SJSA1 (cell line): ENCODE measurements at regions not wholly inside any gene's neighbourhood (a gene's known extent, or its start where the extent isn't known, plus 50 kb on each side); places are given as distances from the start of the nearest gene placed in this dataset.

ENCODE experiments used
- DNase-seq, 2 experiments: peaks; one replicate each; pipeline ENCODE4 v3.0.0-alpha.2; 2015 to 2020; ENCODE audit warnings: low spot score in 2 of 2, low read depth in 1 of 2
- H3K27ac ChIP-seq: fragments of 250-450 bp; sonication (Bioruptor Pico); 2 replicates; pipeline ENCODE4 v1.5.1; 2020; ENCODE audit warnings: mild to moderate bottlenecking, moderate library complexity
- H3K27me3 ChIP-seq: fragments of 250-450 bp; sonication (Bioruptor Pico); replicated peaks from 2 replicates; pipeline ENCODE4 v1.5.1; 2020; ENCODE audit warnings: mild to moderate bottlenecking, moderate library complexity
- H3K36me3 ChIP-seq: fragments of 250-450 bp; sonication (Bioruptor Pico); 2 replicates; pipeline ENCODE4 v1.5.1; 2020; ENCODE audit warnings: mild to moderate bottlenecking
- H3K4me1 ChIP-seq: fragments of 250-450 bp; sonication (Bioruptor Pico); replicated peaks from 2 replicates; pipeline ENCODE4 v1.6.1; 2021; ENCODE audit warnings: mild to moderate bottlenecking
- H3K4me3 ChIP-seq: fragments of 250-450 bp; sonication (Bioruptor Pico); 2 replicates; pipeline ENCODE4 v1.5.1; 2020; ENCODE audit warnings: mild to moderate bottlenecking
- H3K9me3 ChIP-seq: fragments of 250-450 bp; sonication (Bioruptor Pico); replicated peaks from 2 replicates; pipeline ENCODE4 v1.5.1; 2020; ENCODE audit warnings: mild to moderate bottlenecking

DNA sequence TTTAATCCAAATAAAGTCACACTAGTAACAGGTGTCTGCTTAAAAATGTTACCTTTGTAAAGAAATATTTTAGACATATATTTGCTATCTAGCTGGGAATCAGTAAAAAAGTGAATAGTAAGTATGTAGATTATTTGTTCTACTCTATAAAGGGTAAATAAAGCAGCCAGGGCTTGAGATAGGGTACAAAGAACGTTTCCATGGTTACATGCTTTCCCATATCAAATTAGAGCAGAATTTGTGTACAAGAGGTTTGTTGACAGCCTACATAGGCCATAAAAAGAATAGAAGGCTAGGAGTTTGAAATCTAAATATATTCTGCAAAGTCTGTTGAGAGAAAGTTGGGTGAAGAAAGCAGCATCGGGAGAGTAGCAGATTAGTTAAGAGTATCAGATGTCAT, 160.9 kb upstream of the POU5F2 start:
- Histone ChIP-seq H3K9me3 (no peaks in the 10 kb centered on the region), H3K4me3 (no peak overlapping the region), H3K27me3 (no peaks in the 10 kb centered on the region), H3K36me3 (no peaks in the 10 kb centered on the region), H3K4me1 (no peaks in the 10 kb centered on the region), H3K27ac (no peak overlapping the region)
- no peak for DNase-seq

DNA sequence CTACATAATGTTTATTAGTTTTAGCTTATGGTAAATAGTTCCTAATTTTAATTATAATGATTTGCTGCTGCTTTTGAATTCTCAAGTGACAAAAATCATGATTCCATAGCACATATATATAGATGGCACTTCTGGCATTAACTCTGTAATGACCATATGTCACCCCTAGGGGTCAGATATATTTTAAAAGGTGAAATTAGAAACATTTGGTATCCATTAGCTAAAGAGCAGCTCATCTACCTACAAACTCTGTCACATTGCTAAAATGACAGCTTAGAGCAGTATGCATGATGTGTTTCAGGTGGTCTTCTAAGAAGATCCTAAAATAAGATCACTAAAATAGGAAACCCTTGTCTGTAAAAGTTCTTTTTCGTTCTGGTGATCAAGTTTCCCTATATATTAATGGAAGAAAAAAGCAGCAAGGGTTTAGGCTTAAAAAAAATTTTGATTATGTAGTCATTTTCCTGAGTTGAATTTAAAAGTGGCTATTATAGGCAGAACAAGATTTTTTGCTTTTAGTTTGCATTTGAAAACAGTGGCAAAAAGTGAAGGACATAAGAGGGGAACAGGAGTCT, 157.7 kb upstream of the POU5F2 start:
- H3K27ac ChIP-seq = no peak overlapping the region
- H3K27me3 ChIP-seq = no peaks in the 10 kb centered on the region
- no peaks in the 10 kb centered on the region for H3K36me3 ChIP-seq
- H3K4me1 ChIP-seq = no peaks in the 10 kb centered on the region
- no peaks in the 10 kb centered on the region for H3K9me3 ChIP-seq
- no peak overlapping the region for H3K4me3 ChIP-seq
- DNase-seq = no peak

DNA sequence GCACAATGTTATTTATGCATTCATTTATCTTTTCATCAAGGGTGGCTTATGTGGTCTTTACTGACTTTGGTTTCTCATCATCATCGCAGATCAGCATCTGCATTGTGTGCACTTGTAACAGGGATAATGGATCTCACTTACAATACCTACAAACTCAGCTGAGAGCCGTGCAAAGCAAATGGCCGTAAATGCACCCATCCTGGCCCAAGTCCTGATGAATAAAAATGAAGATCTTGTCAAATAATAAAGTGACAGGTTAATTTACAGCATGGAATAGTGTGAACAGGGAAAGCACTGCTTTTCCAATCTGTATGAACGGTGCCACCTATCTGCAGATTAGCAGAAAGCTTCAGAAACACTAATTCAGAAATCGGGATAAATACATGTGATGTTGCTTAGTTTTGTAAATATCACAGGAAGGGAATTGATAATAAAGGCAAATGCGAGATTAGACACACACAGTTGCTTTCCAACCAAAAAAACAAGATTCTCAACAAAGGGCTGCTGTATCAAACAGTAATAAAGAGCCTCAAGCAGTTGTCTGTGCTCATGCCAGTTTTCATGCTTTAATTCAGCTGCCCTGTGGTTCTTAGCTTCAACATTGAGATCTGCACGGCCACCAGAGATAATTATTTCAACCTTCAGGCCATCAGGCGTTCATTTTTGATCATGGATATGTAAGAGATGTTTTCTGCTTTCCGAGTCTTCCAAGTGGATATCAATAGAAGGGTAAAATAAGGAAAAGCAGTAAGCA, 153.4 kb upstream of the POU5F2 start:
- Histone ChIP-seq H3K4me1 (peaks cover 9% of the 10 kb centered on the region; the same call in 1 of the 2 replicates), H3K27me3 (no peaks in the 10 kb centered on the region), H3K9me3 (no peaks in the 10 kb centered on the region), H3K36me3 (no peaks in the 10 kb centered on the region), H3K27ac (no peak overlapping the region), H3K4me3 (no peak overlapping the region)
- DNase-seq = no peak

DNA sequence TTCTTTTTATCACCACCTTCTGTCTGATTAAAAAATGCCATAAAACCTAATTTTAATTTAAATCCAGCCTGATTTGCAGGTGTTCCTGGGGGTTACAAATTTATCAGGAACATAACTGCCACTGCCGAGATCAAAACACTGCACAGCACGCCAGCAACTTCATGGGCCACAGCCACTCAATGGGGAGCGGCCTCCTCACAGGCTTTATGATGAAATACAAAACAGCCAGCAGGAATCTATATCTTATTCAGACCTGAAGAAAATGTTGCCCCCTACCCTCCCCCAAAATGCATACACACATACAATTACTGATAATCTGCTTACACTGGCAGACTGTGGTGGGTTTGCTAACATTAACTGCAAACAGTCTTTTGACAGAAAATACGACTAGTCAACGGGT, 151.7 kb upstream of the POU5F2 start:
- Histone ChIP-seq H3K36me3 (no peaks in the 10 kb centered on the region), H3K4me1 (peaks cover 9% of the 10 kb centered on the region; the same call in 1 of the 2 replicates), H3K9me3 (no peaks in the 10 kb centered on the region), H3K4me3 (no peak overlapping the region), H3K27me3 (no peaks in the 10 kb centered on the region), H3K27ac (no peak overlapping the region)
- DNase-seq = no peak

DNA sequence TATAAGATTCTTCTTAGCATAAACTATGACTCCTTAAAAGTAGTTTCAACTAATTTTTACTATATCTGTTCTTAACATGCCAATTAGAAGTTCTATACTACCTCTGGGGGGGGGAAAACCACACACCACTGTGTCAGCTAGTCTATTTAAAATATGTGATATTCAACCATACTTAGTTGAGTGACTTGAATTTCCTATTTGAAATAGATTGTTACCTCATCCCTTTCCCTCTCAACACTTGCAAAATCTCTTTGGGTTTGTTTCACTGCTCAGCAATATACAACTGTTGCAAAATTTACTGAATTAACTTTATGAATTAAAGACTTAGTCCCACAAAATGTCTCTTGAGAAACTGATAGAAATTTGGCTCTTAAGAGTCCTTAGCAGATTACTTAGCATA, 151.1 kb upstream of the POU5F2 start:
- no peaks in the 10 kb centered on the region for H3K36me3 ChIP-seq
- no peak overlapping the region for H3K27ac ChIP-seq
- H3K27me3 ChIP-seq = no peaks in the 10 kb centered on the region
- DNase-seq = no peak
- peaks cover 9% of the 10 kb centered on the region; the same call in 1 of the 2 replicates for H3K4me1 ChIP-seq
- H3K4me3 ChIP-seq = no peak overlapping the region
- H3K9me3 ChIP-seq = no peaks in the 10 kb centered on the region

DNA sequence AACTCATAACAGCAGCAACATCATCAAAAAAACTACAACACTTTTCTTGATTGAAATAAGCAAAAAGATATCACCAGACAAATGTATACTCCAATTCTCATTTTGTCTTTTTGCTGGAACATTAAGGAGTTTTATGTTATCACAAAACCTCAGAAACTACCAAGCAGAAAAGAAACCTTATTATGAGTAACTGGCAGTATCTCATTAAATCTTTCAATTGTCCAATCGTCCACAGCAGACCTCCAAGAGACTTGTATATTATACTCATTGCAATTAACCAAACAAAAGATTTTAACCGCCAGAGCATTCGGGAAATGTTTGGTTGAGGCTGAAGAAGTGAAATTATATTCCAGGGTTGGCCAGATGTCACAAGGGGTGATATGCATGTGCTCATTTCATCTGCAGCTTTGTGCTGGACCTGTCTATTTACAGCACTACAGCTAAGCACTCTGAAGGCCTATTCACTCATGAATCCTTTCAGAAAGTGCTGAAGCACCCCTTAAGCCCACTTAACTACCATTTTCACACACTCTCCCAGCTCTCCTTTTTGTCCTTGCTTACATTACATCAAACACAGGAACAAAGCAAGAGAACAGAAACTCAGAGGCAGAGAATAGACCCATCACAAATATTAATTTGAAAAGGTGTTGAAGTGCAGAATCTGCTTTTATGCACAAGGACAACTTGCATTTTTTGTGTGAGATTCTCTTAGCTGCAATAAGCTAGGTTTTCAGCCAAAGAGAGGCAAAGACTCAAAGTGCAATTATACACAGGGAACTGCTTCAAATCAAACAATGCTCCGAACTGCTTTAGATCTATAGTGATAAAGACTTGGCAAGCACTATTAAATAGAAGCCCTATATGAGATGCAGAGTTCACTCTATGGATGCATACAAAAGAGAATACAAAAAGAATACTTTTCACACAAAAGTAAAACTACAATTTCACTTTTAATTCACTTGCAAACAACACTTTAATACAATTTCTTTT, 150.4 kb upstream of the POU5F2 start:
- H3K36me3 ChIP-seq = no peaks in the 10 kb centered on the region
- no peaks in the 10 kb centered on the region for H3K9me3 ChIP-seq
- H3K27me3 ChIP-seq = no peaks in the 10 kb centered on the region
- no peak overlapping the region for H3K4me3 ChIP-seq
- peaks cover 9% of the 10 kb centered on the region; the same call in 1 of the 2 replicates for H3K4me1 ChIP-seq
- peak in 1 of 2 experiments; percentile 38 for DNase-seq
- H3K27ac ChIP-seq = no peak overlapping the region

DNA sequence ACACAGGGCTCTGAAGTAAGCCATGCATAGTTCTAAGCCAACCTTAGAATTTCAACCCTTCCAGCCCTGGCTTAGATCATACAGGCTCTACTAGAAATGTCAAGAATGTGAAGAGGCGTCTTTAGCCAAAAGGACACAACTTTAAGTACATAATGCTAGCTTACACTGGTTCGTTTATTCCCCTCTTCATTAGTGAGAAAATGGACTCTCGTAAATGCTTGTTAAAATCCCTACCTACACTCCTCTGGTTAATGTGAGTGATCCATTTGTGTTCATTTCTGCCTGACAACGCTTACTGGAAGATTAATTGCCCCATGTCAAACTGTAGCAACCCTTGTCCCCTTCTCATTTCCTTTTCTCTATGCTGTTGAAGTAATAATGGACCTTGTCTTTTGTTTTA, 149.3 kb upstream of the POU5F2 start:
- Histone ChIP-seq H3K9me3 (no peaks in the 10 kb centered on the region), H3K27me3 (no peaks in the 10 kb centered on the region), H3K4me3 (no peak overlapping the region), H3K27ac (no peak overlapping the region), H3K4me1 (peaks cover 9% of the 10 kb centered on the region; the same call in 1 of the 2 replicates), H3K36me3 (no peaks in the 10 kb centered on the region)
- DNase-seq = no peak

DNA sequence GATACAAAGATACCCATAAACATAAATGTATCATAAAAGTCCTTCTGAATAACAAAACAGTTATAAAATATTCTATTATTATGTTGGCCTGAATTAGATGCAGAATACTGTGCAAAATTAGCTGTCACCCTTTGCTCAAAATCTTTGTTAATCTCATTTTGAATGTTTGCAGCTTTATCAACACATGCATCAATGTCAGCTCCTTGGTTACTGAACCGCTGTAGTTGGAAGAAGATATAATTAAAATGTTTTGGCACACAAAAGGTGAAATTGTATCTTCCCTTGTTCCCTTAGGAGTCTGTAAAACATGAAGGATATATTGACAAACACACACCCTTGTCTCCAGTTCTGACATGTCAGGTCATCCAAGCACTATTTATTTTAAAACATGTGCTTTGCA, 146.3 kb upstream of the POU5F2 start:
- no peak overlapping the region for H3K27ac ChIP-seq
- H3K4me3 ChIP-seq = no peak overlapping the region
- no peaks in the 10 kb centered on the region for H3K9me3 ChIP-seq
- no peak for DNase-seq
- H3K27me3 ChIP-seq = no peaks in the 10 kb centered on the region
- no peaks in the 10 kb centered on the region for H3K36me3 ChIP-seq
- H3K4me1 ChIP-seq = peaks cover 9% of the 10 kb centered on the region; the same call in 1 of the 2 replicates

DNA sequence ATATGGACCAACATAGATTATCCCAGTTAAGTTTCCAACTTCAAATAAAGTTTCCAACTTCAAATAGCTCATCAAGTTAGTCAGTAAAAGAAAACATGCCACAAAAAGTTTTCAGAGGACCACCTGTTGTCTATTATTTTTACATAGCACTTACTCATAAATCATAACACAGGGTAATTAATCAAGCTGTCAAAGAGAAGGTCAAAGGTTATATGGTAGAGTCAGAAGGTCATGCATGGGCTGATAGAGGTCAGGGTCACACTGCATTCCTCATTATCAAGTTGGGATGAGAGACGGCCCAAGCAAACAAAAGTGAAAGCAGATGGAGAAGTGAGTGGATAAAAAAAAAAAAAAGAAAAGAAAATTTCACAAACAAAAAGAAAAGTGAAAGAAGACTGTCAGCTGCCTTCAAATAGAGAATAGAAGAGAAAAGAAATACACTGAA, 145.5 kb upstream of the POU5F2 start:
- Histone ChIP-seq H3K36me3 (no peaks in the 10 kb centered on the region), H3K4me1 (peaks cover 8% of the 10 kb centered on the region; the same call in 1 of the 2 replicates), H3K9me3 (no peaks in the 10 kb centered on the region), H3K27me3 (no peaks in the 10 kb centered on the region), H3K27ac (no peak overlapping the region), H3K4me3 (no peak overlapping the region)
- no peak for DNase-seq

DNA sequence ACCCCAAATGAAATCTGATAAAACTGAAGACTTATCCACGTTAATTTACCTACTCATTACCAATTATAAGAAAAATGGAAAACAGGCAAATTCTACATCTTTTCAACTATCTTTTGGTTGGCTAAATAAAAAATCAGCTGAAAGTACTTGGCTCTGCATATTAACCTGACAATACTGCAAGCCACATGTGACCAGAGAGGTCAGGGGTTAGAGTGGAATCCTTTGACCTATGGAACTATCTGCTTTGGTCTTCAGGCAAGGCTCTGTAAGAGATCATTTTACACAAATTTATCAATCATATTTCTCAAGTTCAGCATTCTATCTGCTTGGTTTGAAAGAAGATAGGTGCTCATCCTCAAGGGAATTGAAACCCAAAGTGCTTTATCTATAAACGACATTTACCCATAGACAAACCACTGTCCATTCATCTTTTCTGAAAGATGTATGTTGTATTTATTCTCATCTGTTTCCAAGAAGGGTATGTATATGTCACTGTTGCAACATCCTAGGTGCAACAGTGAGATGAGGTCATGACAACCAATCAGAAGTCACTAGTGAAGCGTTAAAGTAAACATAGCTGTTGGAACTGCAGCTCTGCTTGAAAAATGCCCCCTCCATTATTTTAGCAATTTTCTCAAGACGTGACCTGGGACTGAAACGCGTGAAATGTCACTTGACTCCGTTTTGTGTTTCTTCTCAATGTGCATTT, 144.9 kb upstream of the POU5F2 start:
- Histone ChIP-seq H3K27me3 (no peaks in the 10 kb centered on the region), H3K4me3 (no peak overlapping the region), H3K9me3 (no peaks in the 10 kb centered on the region), H3K4me1 (peaks cover under 1% of the 10 kb centered on the region; the same call in 1 of the 2 replicates), H3K27ac (no peak overlapping the region), H3K36me3 (no peaks in the 10 kb centered on the region)
- no peak for DNase-seq

DNA sequence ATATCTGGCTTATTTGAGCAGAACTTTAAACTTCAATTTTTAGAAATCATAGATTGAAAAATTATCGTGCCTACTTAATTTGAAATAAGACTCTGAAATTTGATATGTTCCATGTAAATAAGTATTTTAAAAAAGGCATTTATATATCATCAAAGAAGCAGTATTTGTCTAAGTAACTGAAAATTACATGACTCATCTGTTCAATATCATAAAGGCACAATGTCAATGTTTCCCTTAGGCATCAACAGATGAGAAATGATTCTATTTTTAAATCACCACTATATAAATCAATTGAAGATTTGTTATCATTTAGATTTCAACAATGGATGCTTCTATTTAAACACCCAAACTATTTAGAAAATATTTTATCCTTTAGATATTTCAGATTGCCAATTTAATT, 142.9 kb upstream of the POU5F2 start:
- H3K4me3 ChIP-seq = no peak overlapping the region
- H3K36me3 ChIP-seq = no peaks in the 10 kb centered on the region
- H3K27ac ChIP-seq = no peak overlapping the region
- no peak for DNase-seq
- H3K9me3 ChIP-seq = no peaks in the 10 kb centered on the region
- H3K4me1 ChIP-seq = no peaks in the 10 kb centered on the region
- H3K27me3 ChIP-seq = no peaks in the 10 kb centered on the region

DNA sequence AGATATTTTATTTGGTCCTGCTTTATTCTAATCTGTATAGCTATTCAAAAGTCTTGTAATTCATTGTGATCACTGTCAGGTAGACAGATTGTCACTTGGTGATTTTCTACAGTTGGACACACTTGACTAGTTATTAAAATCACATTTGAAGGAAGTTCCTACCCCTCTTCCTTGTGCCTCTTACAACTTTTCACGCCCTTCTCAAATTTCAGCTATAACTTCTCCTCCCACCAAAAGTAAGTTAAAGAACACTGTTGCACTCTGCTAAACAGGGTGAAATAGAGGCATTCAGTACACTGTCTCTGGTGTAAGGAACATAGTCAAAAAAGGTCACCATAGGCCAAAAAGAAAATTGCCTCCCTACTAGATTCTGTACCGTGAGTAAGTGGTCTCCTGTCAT, 142.1 kb upstream of the POU5F2 start:
- H3K36me3 ChIP-seq = no peaks in the 10 kb centered on the region
- H3K9me3 ChIP-seq = no peaks in the 10 kb centered on the region
- H3K4me3 ChIP-seq = no peak overlapping the region
- H3K27me3 ChIP-seq = no peaks in the 10 kb centered on the region
- no peak for DNase-seq
- H3K4me1 ChIP-seq = no peaks in the 10 kb centered on the region
- H3K27ac ChIP-seq = no peak overlapping the region

DNA sequence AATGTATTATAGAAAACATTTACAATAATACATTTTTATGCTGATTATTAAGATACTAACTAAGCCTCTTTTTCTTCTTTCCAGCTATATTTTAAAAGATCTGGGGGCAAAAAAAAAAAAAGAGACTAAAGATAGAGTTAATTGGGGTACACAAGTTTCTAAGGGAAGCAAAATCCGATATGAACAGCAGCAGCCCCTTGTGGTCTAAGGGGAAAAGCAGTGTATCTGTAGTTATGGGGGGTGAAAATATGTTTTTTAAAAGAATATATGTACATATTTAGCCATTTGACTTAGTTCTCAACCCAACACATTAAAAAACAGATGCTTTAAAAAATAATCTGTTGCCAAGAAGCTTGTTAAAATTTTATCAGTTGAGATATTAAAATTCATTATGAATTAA, 134.3 kb upstream of the POU5F2 start:
- Histone ChIP-seq H3K36me3 (no peaks in the 10 kb centered on the region), H3K27ac (no peak overlapping the region), H3K4me3 (no peak overlapping the region), H3K4me1 (no peaks in the 10 kb centered on the region), H3K9me3 (no peaks in the 10 kb centered on the region), H3K27me3 (no peaks in the 10 kb centered on the region)
- no peak for DNase-seq
